COLO829 (cell line): ENCODE measurements at regions not wholly inside any gene's neighbourhood (a gene's known extent, or its start where the extent isn't known, plus 50 kb on each side); places are given as distances from the start of the nearest gene placed in this dataset.
A peak's percentile ranks its signal among the peaks of the same experiment; 100 is the strongest.
"Not testable (repeated sequence)": the region's sequence is repeated elsewhere in the genome, so short reads cannot be mapped to it uniquely, and the experiment has no call there.

ENCODE experiments used
- DNase-seq: peaks from one replicate; pipeline ENCODE4 v3.0.0; 2012; ENCODE audit warnings: low spot score

DNA sequence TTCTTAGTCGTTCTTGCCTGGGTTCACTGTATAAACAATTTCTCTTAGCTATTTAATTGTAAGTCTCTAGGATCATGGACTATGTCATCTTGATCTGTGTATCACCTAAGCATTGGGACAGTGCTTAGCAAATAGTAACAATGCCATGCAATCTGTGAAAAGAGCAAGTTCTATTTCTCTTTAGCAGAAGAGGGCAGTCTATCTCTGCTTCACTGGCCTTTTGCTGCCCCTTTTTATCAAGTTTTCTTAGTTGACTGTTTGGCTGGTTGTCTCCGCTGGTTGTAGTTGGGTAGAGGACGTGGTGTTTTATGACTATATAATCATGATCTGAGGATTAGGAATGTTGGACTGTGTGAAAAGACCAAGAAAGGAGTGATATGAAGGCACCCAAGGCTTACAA is 315.0 kb downstream of the JRKL start:
- DNase-seq: no peak

DNA sequence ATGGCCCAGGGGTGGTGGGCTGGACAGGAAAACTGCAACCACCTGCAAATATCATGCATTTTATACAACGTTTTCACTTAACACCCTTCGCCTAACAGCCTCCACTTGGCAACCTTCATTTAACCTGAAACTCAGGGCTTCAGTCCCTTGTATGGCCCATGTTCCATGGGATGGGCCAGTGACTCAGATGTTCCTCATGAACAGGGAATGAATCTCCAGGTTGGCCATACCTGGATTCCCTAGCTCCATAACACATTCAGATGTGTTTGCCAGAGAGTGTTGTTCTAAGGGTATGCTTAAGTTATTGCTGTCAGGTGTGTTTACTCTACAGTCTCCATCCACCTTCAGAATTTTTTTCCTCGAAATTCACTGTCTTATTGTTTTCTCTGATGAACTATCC is 316.9 kb downstream of the JRKL start:
- DNase-seq: no peak

DNA sequence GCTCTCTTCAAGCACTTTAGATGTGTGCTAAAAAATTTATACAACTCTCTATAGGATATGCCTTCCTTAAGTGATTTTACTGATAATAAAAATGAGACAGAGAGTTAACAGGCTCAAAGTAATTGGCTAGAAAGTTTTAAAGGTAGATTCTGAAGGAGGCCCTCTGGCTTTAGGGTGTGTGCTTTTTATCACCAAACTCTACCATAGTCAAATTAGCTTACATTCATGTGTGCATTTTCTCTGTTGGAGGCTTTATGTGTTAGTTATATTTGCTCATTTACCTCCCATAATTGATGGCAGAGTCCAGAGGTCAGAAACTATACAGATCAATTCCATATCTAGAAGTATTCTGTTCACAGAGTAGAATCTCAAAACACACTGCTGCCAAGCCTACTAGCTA is 317.5 kb downstream of the JRKL start:
- DNase-seq: no peak

DNA sequence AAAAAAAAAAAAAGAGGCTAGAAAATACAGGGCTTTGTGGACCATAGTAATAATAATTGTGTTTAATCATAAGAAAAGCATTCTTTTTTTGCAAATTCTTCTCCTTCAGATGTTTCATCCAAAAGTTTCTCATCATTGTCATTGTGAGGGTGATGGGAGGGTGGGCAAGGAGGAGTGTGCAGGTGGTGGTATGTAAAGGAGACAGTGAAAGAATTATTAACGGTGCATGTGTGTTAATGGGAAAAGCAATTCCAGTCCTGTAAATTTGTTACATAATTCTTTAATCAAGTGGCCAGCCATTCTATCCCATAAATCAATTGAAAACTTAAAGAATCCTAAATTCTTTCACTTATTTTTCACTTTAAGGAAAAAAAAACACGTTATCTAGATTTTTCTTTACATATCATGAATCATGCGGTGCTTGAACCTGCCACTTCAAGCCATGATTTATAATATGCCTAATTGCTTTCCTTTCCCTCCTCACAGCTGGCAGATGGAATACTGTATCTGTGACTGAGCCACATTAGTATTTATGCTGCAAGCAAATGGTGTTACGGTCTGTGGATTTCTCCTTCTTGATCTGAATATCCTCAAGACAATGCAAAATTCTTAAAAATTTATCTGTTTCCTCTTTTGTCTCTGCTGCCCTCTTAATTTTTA is 318.5 kb downstream of the JRKL start:
- no peak for DNase-seq

DNA sequence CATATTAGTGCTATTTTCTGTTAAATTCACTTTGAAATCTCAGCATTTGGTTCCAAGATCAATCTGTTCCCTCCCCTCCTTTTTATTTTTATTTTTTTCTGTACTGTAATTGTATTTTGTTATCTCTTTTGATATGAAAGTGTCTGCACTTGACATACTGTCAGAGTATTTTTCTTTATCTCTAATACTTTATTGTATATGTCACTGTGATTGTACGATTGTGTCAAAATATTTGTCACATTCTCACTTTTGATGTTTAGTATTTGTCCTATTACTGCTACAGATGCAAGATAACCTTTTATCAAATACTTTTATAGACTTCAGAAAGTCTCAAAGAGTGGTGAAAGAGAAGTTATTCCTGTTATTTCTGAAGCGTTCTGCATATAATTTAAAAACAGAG is 323.5 kb downstream of the JRKL start:
- DNase-seq: no peak

DNA sequence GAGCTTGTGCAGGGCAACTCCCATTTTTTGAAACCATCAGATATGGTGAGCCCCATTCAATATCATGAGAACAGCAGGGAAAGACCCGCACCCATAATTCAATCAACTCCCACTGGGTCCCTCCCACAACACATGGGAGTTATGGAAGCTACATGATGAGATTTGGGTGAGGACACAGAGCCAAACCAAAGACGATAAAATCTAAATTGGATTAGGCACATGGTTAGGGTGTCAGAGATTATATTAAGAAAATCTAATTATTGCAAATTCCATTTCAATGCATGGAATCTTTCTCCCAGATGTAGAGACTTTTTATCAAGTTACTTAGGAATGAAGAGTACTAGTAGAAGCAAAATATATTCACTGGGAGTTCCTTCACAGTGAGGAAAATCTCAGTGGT is 324.9 kb downstream of the JRKL start:
- DNase-seq: no peak

DNA sequence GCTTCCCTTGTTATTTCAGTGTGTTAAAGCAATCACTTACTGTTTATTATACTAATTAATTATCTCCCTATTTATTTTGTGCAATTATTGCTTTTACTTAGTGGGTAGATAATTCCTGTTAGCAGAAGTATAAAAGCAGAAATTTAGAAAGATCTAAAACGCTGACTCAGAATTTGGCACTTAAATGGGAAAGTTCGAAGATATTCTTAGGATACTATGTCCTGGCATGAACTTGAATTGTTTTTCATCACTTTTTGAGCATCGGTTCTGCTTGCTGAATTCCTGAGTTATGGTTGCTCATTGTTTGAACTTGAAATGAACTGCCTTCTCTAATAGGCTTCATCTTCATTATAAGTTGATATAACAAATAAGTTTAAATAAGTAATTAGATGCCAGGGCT is 325.4 kb downstream of the JRKL start:
- DNase-seq: no peak

DNA sequence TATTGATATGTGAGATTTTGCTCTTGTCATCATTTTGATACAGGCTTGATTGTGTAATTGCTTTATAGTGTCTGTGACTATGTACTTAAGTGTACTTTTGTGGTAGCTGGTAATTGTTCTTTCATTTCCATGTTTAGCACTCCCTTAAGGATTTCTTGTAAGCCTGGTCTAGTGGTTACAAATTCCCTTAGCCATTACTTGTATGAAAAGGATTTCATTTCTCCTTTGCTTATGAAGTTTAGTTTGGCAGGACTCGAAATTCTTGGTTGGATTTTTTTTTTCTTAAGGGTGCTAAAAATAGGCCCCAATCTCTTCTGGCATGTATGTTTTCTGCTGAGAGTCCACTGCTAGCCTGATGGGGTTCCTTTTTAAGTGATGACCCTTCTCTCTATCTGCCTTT is 346.8 kb downstream of the JRKL start:
- DNase-seq: no peak

DNA sequence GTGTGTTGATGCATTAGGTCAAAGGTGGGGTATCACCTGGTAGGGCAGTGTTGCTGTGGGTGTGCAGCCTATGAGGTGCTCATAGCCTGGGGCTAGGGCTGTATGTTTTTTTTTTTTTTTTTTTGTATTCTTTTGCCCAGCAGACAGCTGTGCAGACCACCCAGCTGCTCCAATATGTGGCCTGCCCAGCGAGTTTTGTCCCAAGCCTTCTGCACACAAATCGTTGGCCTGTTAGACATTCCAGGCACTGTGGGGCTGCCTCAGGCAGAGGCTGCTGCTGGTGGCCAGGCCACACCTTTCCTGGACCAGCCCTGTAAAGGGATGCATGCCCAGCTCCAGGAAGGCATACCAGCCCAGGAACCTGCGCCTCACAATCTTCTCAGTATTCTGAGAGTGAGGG is 348.5 kb downstream of the JRKL start:
- DNase-seq: no peak

DNA sequence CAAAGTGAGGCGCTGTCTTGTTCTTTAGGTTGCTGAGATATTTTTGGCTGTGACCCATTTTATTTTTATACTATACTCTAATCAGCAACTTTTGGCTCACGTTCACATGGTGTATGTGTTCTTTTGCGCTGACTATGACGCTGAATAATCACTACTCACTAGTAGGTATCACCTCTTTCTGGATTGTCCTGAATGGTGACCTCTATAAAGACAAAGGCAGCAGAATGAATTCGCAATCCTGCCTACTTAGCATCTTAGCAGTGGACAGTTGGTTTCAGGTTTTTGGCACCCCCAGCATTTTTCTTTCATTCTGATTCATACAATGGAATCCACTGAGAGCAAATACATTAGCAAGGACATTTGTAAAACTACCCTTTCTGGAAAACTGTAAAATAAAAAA is 351.3 kb downstream of the JRKL start:
- no peak for DNase-seq

DNA sequence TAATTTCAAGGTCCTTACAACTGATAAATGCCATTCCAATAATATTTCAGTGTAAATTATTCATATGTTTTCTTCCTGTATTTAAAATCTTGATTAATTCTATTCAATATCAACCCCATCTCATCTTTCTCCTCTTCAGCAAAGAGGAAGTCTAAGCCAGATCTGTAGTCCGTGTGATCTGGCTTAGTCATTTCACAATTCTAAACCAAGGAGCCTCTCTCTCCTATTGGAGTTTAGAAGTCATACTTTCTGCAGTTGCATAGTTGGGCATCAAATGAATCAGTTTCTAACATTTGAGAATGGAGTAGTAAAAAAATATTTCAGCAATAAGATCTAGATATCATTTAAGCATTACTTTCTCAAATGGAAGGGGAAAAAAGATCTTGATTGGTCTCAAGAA is 354.9 kb downstream of the JRKL start:
- no peak for DNase-seq

DNA sequence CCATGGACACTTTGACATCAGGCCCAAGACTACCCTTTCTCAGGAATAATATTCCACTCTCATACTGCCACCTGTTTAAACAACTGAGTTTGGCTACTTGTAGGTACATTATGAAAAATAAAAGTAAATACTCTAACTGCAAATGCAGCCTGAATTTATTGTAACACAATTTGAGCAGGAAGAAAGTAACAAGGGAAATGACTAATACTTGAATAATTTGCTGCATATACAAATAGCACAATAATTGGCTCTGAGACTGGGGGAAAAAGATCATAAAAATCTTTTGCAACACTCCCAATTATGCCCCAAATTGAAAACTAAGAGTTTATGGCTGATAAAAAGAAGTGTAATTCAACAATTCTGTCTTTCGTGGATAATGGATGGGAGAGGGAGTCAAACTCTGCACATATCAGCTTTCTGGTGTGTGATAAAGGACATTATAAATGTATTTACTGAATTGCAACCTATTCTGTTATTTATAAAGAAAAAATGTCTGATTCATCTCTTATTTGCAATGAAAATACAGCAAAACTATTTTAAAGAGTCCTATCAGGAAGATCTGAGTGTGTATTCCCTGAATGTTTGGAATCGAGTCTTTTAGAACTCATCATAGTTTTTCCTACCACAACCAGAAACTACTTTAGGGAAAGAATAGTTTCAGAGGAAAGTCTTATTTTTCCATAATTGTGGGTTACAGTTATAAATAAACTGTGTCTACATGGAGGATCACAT is 359.0 kb downstream of the JRKL start:
- peak; percentile 3 for DNase-seq

DNA sequence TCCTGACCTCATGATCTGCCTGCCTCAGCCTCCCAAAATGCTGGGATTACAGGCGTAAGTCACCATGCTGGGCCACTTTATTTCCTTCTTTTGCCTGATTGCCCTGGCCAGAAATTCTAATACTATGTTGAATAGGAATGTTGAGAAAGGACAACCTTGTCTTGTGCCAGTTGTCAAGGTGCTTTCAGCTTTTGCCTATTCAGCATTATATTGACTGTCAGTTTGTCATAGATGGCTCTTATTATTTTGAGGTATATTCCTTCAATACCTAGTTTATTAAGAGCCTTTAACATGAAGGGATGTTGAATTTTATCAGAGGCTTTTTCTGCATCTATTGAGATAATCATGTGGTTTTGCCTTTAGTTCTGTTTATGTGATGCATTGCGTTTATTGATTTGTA is 362.0 kb downstream of the JRKL start:
- DNase-seq: not testable (repeated sequence)

DNA sequence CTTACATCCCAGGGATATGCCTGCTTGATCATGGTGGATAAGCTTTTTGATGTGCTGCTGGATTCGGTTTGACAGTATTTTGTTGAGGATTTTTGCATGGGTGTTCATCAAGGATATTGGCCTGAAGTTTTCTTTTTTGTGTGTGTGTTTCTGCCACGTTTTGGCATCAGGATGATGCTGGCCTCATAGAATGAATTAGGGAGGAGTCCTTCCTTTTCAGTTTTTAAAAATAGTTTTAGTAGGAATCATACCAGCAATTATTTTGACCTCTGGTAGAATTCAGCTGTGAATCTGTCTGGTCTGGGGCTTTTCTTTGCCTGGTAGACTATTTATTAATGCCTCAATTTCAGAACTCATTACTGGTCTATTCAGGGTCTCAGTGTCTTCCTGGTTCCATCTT is 362.4 kb downstream of the JRKL start:
- no peak for DNase-seq

DNA sequence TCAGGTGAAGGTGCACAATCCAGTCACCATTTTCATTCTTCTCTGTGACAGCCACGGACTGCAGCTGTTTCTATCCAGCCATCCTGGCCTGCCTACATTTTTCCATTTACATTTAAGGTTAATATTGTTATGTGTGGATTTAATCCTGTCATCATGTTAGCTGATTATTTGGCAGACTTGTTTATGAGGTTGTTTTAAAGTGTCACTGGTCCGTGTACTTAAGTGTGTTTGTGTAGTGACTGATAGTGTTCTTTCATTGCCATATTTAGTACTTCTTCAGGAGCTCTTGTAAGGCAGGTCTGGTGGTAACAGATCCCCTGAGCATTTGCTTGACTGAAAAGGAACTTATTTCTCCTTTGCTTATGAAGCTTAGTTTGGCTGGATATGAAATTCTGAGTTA is 364.2 kb downstream of the JRKL start:
- DNase-seq: no peak

DNA sequence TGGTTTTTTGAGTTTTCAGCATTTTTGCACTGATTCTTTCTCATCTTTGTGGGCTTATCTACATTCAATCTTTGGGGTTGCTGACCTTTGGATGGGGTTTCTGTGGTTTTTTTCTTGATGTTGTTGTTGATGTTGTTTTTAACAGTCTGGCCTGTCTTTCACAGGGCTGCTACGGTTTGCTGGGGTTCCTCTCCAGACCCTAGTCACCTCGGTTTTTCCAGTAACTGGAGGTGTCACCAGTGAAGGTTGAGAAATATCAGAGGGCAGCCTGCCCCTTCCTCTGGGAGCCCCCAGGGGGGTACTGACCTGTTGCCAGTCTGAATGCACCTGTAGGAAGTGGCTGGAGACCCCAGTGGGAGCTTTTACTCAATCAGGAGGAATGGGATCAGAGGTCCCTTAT is 365.4 kb downstream of the JRKL start:
- DNase-seq: no peak

DNA sequence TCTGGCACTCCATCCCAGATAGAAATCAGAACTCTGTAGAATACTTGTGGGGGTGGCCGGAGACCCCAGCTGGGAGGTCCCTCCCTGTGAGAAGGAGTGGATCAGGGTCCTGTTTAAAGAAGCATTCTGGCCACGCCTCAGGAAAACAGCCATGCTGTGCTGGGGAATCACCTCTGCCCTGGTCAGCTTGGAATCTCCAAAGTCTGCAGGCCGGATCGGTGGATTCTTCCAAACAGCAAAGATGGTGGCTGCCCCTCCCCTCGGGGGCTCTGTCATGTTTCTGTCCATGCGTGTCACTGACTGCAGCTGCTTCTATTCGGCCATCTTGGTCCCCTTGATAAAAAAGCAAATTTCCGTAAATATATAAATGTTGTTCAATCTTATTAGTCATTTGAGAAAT is 365.9 kb downstream of the JRKL start:
- DNase-seq: no peak

DNA sequence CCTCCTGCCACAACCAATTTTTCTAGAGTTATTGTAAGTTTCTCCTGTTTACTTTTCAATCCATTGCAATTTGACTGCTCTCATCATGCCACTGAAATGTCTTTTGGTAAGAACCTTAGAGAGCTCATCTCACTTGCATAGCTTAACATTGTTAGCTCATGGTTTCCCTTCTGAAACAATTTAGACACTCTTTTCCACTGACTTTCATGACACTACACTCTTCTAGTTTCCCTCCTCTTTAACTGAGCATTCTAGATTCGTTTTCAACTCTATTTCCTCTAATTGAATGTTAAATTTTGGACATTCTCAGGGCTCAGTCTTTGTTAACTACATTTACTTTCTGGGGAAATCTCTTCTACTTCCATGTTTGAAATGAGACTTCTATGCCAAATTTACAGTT is 369.1 kb downstream of the JRKL start:
- DNase-seq: no peak

DNA sequence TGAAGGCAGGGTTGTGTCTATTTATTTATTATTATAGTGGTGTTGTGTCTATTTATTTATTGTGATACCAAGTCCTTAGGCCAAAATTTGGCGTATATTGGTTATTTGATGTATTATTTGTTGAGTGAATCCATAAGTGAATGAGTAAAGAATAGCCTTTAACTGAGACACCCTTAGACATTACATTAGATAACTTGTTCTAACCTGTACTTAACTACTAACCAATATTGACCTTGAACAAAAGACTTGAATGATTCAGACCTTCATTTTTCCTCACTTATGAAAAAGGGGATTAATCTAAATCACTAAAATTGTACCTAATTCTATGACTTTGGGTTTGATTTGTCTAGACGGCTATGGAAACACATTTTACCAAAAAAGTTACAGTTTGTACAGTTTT is 370.5 kb downstream of the JRKL start:
- no peak for DNase-seq

DNA sequence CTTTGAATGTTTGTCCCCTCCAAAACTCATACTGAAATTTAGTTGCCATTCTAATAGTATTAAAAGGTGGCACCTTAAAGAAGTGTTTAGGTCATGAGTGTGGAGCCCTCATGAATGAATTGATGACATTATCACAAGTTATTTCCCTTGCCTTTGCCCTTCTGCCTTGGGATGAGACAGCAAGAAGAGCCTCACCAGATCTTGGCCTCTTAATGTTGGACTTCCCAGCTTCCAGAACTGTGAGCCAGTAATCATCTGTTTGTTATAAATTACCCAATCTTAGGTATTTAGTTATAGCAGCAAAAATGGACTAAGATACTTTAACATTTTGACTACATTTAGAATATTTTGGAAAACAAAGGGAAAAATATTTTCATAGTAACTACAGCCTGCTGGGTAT is 371.0 kb downstream of the JRKL start:
- no peak for DNase-seq

DNA sequence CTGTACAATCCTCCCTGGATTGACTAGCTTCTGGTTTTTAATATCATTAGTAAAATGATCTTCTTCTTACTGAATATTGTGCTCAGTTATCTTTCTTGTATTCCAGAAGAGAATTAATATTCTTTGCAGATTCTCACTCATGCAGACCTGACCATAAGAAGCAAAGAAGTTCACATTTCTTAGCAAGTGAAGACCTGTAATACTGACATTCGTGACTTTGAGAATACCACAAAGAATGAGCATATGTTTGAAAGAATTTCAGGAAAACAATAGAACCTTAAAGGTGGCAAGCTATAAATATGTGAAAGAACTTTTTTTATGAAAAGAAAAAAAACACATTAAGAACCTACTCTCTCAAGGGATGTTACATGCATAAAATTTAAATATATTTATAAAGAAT is 371.6 kb downstream of the JRKL start:
- DNase-seq: no peak

DNA sequence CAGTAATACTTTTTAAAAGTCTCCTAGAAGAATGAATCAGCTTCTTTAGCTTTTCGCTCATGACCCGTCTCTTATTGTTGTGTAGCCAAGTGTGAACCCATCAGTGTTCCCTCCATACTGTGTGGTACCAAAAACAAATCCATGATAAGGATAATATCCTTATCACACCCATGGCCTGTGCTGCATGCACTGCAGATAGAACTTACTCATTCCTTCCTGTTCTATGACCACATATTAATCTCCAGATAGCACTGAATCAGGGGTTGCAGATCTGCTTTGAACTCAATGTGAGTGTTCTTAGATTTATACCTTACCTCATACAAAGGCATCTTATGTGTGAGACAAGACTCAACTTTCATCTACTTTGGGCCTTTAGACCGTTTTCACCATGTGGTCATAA is 373.4 kb downstream of the JRKL start:
- no peak for DNase-seq

DNA sequence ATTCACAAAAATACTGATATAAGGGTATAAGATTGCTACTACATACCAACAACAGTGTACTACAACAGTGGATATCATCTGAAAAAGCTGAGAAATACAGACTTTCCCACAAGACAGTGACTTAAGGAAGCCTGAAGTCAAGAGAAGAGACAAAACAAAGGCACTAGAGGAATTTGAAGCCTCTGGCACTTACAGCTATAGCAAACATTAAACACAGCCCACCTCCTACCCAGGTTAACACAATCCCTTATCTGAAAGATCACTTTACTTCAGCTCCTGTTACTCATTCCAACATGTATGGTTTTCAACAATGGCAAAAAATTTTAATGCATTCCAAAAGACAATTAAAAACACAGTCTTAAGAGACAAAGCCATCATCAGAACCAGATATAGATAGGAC is 388.5 kb downstream of the JRKL start:
- DNase-seq: no peak

DNA sequence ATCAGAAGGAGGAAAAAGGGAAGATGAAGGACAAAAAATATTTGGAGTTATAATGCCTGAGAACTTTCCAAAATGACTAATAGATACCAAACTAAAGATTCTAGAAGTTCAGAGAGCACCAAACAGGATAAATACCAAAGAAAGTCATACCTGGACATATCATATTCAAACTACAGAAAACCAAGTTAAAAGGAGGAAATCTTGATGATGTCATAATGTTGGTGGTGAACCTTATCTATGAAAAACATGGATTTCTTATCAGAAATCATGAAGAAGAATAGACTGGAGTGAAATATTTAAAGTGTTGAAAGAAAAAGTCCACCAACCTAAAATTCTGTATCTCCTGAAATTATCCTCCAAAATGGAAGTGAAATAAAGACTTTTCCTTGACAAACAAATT is 389.2 kb downstream of the JRKL start:
- no peak for DNase-seq
